Chondrocyte (in vitro differentiated cells): ENCODE measurements at regions not wholly inside any gene's neighbourhood (a gene's known extent, or its start where the extent isn't known, plus 50 kb on each side); places are given as distances from the start of the nearest gene placed in this dataset.

Experiments used
- DNase-seq: peaks from one replicate; pipeline ENCODE4 v3.0.0; 2021; ENCODE audit warnings: mixed read lengths, low spot score
- H3K27ac Mint-ChIP-seq: one replicate; pipeline ENCODE4 v1.8.0; 2021; ENCODE audit warnings: mild to moderate bottlenecking, moderate library complexity, mixed read lengths; ENCODE audit not compliant: unreplicated experiment
- H3K27me3 Mint-ChIP-seq: 2 replicates; pipeline ENCODE4 v1.8.0; 2021; ENCODE audit warnings: low read depth, mixed read lengths
- H3K36me3 Mint-ChIP-seq: 2 replicates; pipeline ENCODE4 v1.8.0; 2021; ENCODE audit warnings: low read depth, mixed read lengths
- H3K4me1 Mint-ChIP-seq: 2 replicates; pipeline ENCODE4 v1.8.0; 2021; ENCODE audit warnings: low read depth, mild to moderate bottlenecking, mixed read lengths
- H3K4me3 Mint-ChIP-seq: one replicate; pipeline ENCODE4 v1.8.0; 2021; ENCODE audit warnings: mild to moderate bottlenecking, moderate library complexity, mixed read lengths; ENCODE audit not compliant: unreplicated experiment
- H3K9me3 Mint-ChIP-seq: 2 replicates; pipeline ENCODE4 v1.8.0; 2021; ENCODE audit warnings: low read depth, mixed read lengths
- CTCF ChIP-seq: fragments of 200-600 bp; sonication (generic); IDR thresholded peaks from 2 replicates; pipeline ENCODE4 v1.5.0; 2021; ENCODE audit warnings: antibody characterized with exemption, mild to moderate bottlenecking, moderate library complexity

- Mint-ChIP-seq H3K9me3 (no peaks in the 10 kb centered on the region), H3K4me3 (no peak overlapping the region), H3K27ac (no peak overlapping the region), H3K27me3 (peaks cover 2% of the 10 kb centered on the region), H3K36me3 (no peaks in the 10 kb centered on the region), H3K4me1 (peaks cover 12% of the 10 kb centered on the region)
- no peak for DNase-seq
- TF ChIP-seq CTCF: no peak
Observed at GRCh38 chr17:71227841-71228240, 893.0 kb upstream of the SOX9 start.

GRCh38 chr17:71229070-71229469 is 891.8 kb upstream of the SOX9 start:
- DNase-seq: no peak

GRCh38 chr17:71232801-71233559 is 887.8 kb upstream of the SOX9 start:
- peaks cover 2% of the 10 kb centered on the region for H3K27me3 Mint-ChIP-seq
- H3K4me3 Mint-ChIP-seq: no peak overlapping the region
- peaks cover 2% of the 10 kb centered on the region for H3K9me3 Mint-ChIP-seq
- H3K27ac Mint-ChIP-seq: no peak overlapping the region
- TF ChIP-seq CTCF: no peak
- H3K36me3 Mint-ChIP-seq: no peaks in the 10 kb centered on the region
- H3K4me1 Mint-ChIP-seq: peaks cover 23% of the 10 kb centered on the region
- no peak for DNase-seq

More at GRCh38 chr17:71229070-71229469, 891.8 kb upstream of the SOX9 start:
- Mint-ChIP-seq H3K36me3 (no peaks in the 10 kb centered on the region), H3K4me1 (peaks cover 14% of the 10 kb centered on the region), H3K4me3 (no peak overlapping the region), H3K9me3 (peaks cover 2% of the 10 kb centered on the region), H3K27ac (peak overlapping the region; percentile 37), H3K27me3 (peaks cover 2% of the 10 kb centered on the region)
- no peak for TF ChIP-seq CTCF

- no peak for DNase-seq
- no peak overlapping the region for H3K4me3 Mint-ChIP-seq
- H3K9me3 Mint-ChIP-seq: peaks cover 2% of the 10 kb centered on the region
- no peaks in the 10 kb centered on the region for H3K36me3 Mint-ChIP-seq
- no peak overlapping the region for H3K27ac Mint-ChIP-seq
- peaks cover 24% of the 10 kb centered on the region for H3K4me1 Mint-ChIP-seq
- no peak for TF ChIP-seq CTCF
- H3K27me3 Mint-ChIP-seq: no peaks in the 10 kb centered on the region
Observed at GRCh38 chr17:71234349-71234748, 886.5 kb upstream of the SOX9 start.

- no peak overlapping the region for H3K4me3 Mint-ChIP-seq
- no peak overlapping the region for H3K27ac Mint-ChIP-seq
- peaks cover 22% of the 10 kb centered on the region for H3K4me1 Mint-ChIP-seq
- TF ChIP-seq CTCF: peak; percentile 80
- DNase-seq: no peak
- H3K9me3 Mint-ChIP-seq: peaks cover 2% of the 10 kb centered on the region
- no peaks in the 10 kb centered on the region for H3K27me3 Mint-ChIP-seq
- no peaks in the 10 kb centered on the region for H3K36me3 Mint-ChIP-seq
Observed at GRCh38 chr17:71237903-71238538, 882.8 kb upstream of the SOX9 start.
